HepG2 (cell line): ENCODE measurements at regions not wholly inside any gene's neighbourhood (a gene's known extent, or its start where the extent isn't known, plus 50 kb on each side); places are given as distances from the start of the nearest gene placed in this dataset.
A peak's percentile ranks its signal among the peaks of the same experiment; 100 is the strongest.

ENCODE experiments used
- ATAC-seq: fragments of 200-7000 bp; cut with Tn5 transposase; 3 replicates; pipeline ENCODE4 v1.9.1; 2020; ENCODE audit warnings: mild to moderate bottlenecking, moderate library complexity
- BruUV-seq: library from RNA; stranded (reverse); fragments of 400-500 nt; replicated peaks from 2 replicates; lab custom pipeline; 2021; lab: Mats Ljungman, UMichigan
- CTCF ChIA-PET: fragments of 300-600 bp; formaldehyde crosslinking; extraction: SDS; loops from one replicate; lab custom pipeline; 2021; ENCODE audit warnings: low total read pairs, inconsistent platforms, low intra/inter-chr PET ratio; lab: Yijun Ruan, JAX
- POLR2A ChIA-PET: fragments of 350-600 bp; sonication (Branson Sonifier 250); formaldehyde crosslinking; loops from one replicate; lab custom pipeline; 2020; ENCODE audit warnings: antibody characterized with exemption, inconsistent platforms; lab: Yijun Ruan, JAX
- DNase-seq: peaks from one replicate; pipeline ENCODE4 v3.0.0-alpha.2; 2015; ENCODE audit warnings: low spot score
- FAIRE-seq: peaks from 3 replicates; lab custom pipeline; 2011; peaks lifted over from hg19 to GRCh38; lab: Jason Lieb, UNC
- H2AFZ ChIP-seq: one replicate; pipeline ENCODE4 v1.6.1; 2011; ENCODE audit warnings: low read length, inconsistent platforms
- H3K27ac ChIP-seq: fragments of 300-600 bp; 3 replicates; pipeline ENCODE4 v1.8.0; 2011; ENCODE audit warnings: mixed run types, mild to moderate bottlenecking, mixed read lengths, low read length, inconsistent platforms; ENCODE audit not compliant: insufficient read depth; ENCODE audit errors: extremely low read length
- H3K27me3 ChIP-seq, 2 experiments: fragments of 200-600 bp in 1 of 2; 2 replicates in 1 of 2; 3 replicates in 1 of 2; pipeline versions ENCODE4 v1.6.0 to v1.8.0; 2011; ENCODE audit warnings: low read length in 2 of 2, mild to moderate bottlenecking in 2 of 2, moderate library complexity in 2 of 2, inconsistent platforms in 1 of 2; ENCODE audit not compliant: insufficient read depth in 2 of 2, control insufficient read depth in 1 of 2
- H3K36me3 ChIP-seq, 2 experiments: fragments of 200-600 bp in 1 of 2; replicated peaks in 1 of 2; 2 replicates in 1 of 2; 3 replicates in 1 of 2; pipeline versions ENCODE4 v1.5.1 to v1.8.0; 2011; ENCODE audit warnings: low read length in 2 of 2, inconsistent platforms in 1 of 2; ENCODE audit not compliant: insufficient read depth in 2 of 2, control insufficient read depth in 1 of 2
- H3K4me1 ChIP-seq: 2 replicates; pipeline ENCODE4 v1.5.1; 2012; ENCODE audit warnings: low read length, inconsistent platforms; ENCODE audit not compliant: insufficient read depth
- H3K4me2 ChIP-seq: 2 replicates; pipeline ENCODE4 v1.6.0; 2011; ENCODE audit warnings: low read depth, low read length, inconsistent platforms
- H3K4me3 ChIP-seq, 3 experiments: fragments of 200-600 bp in 1 of 3; sonication (generic), shearing (Covaris generic) in 1 of 3; replicated peaks in 1 of 3; 2 replicates each; pipeline ENCODE4 v1.5.1; 2011 to 2016; ENCODE audit warnings: low read length in 3 of 3, inconsistent platforms in 2 of 3, low read depth in 2 of 3, mild to moderate bottlenecking in 2 of 3, control low read depth in 1 of 3, mixed read lengths in 1 of 3; ENCODE audit not compliant: insufficient read depth in 1 of 3
- H3K79me2 ChIP-seq: one replicate; pipeline ENCODE4 v1.6.1; 2011; ENCODE audit warnings: low read length, inconsistent platforms; ENCODE audit not compliant: insufficient read depth
- H3K9ac ChIP-seq: 2 replicates; pipeline ENCODE4 v1.6.0; 2011; ENCODE audit warnings: mild to moderate bottlenecking, low read depth, low read length, inconsistent platforms; ENCODE audit not compliant: insufficient read depth
- H3K9me3 ChIP-seq: 2 replicates; pipeline ENCODE4 v1.5.1; 2012; ENCODE audit warnings: mild to moderate bottlenecking, low read length
- H4K20me1 ChIP-seq: 2 replicates; pipeline ENCODE4 v1.6.0; 2011; ENCODE audit warnings: inconsistent platforms, mild to moderate bottlenecking, low read length, moderate library complexity; ENCODE audit not compliant: insufficient read depth
- CEBPG ChIP-seq: IDR thresholded peaks from 2 replicates; pipeline ENCODE4 v1.6.1; 2016
- FOSL2 ChIP-seq: sonication (generic); formaldehyde crosslinking; IDR thresholded peaks from 2 replicates; pipeline ENCODE4 v1.4.0; 2020; ENCODE audit warnings: missing genetic modification reagents
- GLMP ChIP-seq: sonication (generic); formaldehyde crosslinking; IDR thresholded peaks from 2 replicates; pipeline ENCODE4 v1.9.0; 2021; ENCODE audit warnings: missing genetic modification reagents, mild to moderate bottlenecking, borderline replicate concordance
- IKZF1 ChIP-seq: fragments of 450-650 bp; IDR thresholded peaks from 2 replicates; pipeline ENCODE4 v1.7.1; 2016
- PLSCR1 ChIP-seq: sonication (generic); formaldehyde crosslinking; IDR thresholded peaks from 2 replicates; pipeline ENCODE4 v1.5.0; 2020; ENCODE audit warnings: missing genetic modification reagents, mild to moderate bottlenecking, borderline replicate concordance
- SOX6 ChIP-seq, 2 experiments: fragments of 450-650 bp in 1 of 2; sonication (generic) in 1 of 2; formaldehyde crosslinking in 1 of 2; IDR thresholded peaks; 2 replicates each; pipeline versions ENCODE4 v1.4.0 to v1.6.1; 2017 to 2020; ENCODE audit warnings: antibody characterized with exemption in 1 of 2, mild to moderate bottlenecking in 1 of 2, missing genetic modification reagents in 1 of 2
- TEAD3 ChIP-seq: optimal IDR thresholded peaks from 2 replicates; pipeline ENCODE3; 2016; ENCODE audit warnings: borderline replicate concordance
- ZNF7 ChIP-seq: IDR thresholded peaks from 2 replicates; pipeline ENCODE4 v1.6.1; 2016; ENCODE audit warnings: missing biosample characterization, missing genetic modification reagents
- WGBS: methylation state at CpG from one replicate; pipeline ENCODE4 v1.1.6; 2017; ENCODE audit warnings: low lambda C conversion rate; 5-methylcytosine and 5-hydroxymethylcytosine counted together
- in situ Hi-C: cut with HindIII; loops from 2 replicates; pipeline ENCODE4 v1.10.0; 2017; ENCODE audit warnings: low pct_unique_long_range_greater_than_20kb; ENCODE audit not compliant: extremely low pct_ligation_motif_present
- intact Hi-C: fragments of 100-400 bp; cut with micrococcal nuclease; formaldehyde crosslinking; loops from one replicate; pipeline ENCODE4 v1.10.0; 2022; ENCODE audit not compliant: unreplicated experiment

- intact Hi-C loops (no loop called here), in situ Hi-C loops (no loop called here)
- WGBS: 75% methylated on average over 6 of the region's 6 CpGs
- Histone ChIP-seq H3K27ac (no peak overlapping the region), H3K4me1 (peaks cover 47% of the 10 kb centered on the region), H3K27me3 (no peaks in the 10 kb centered on the region), H3K79me2 (no peaks in the 10 kb centered on the region), H3K4me2 (no peak overlapping the region), H4K20me1 (no peaks in the 10 kb centered on the region), H2AFZ (no peak overlapping the region), H3K9me3 (no peaks in the 10 kb centered on the region), H3K9ac (no peak overlapping the region), H3K36me3 (no peaks in the 10 kb centered on the region), H3K4me3 (no peak overlapping the region)
- TF ChIP-seq IKZF1: peak; percentile 56; the same call in 1 of the 2 replicates
- no peak for TF ChIP-seq GLMP (CRISPR knock-in tag)
- 0 out of 2 replicates have a peak, but pooled peaks have one; percentile 41 for TF ChIP-seq PLSCR1 (CRISPR knock-in tag)
- peak; percentile 57 for TF ChIP-seq FOSL2 (CRISPR knock-in tag)
- 0 out of 2 replicates have a peak, but pooled peaks have one; percentile 42 for TF ChIP-seq ZNF7 (CRISPR knock-in tag)
- no TSS peak for BruUV-seq
- FAIRE-seq: no peak
- CTCF ChIA-PET: interaction anchor here (1.2 kb wide), 1 partner anchor 121 kb away, joined by 3 read pairs; no protein-coding TSS in a partner anchor
- ATAC-seq: no peak
- DNase-seq: no peak
- POLR2A ChIA-PET: interaction anchor here (0.6 to 2.2 kb wide), 4 partner anchors 8 to 52 kb away, joined by 3 to 6 read pairs (median 4); no protein-coding TSS in a partner anchor
These were observed 155.3 kb upstream of the ZNF217 start for GRCh38 chr20:53748821-53749421.

GRCh38 chr20:53748176-53748575, 154.5 kb upstream of the ZNF217 start:
- no peak overlapping the region for H2AFZ ChIP-seq

More at GRCh38 chr20:53748176-53748575, 154.5 kb upstream of the ZNF217 start:
- H3K27ac ChIP-seq: no peak overlapping the region
- ATAC-seq (peak; percentile 48), DNase-seq (no peak), FAIRE-seq (no peak)
- no peaks in the 10 kb centered on the region for H3K36me3 ChIP-seq
- in situ Hi-C loops: no loop called here
- POLR2A ChIA-PET: interaction anchor here (1.2 to 2.2 kb wide), 3 partner anchors 10 to 52 kb away, joined by 3 to 6 read pairs (median 6); no protein-coding TSS in a partner anchor
- CTCF ChIA-PET: no interaction called here
- H3K79me2 ChIP-seq: no peaks in the 10 kb centered on the region
- intact Hi-C loops: no loop called here
- H3K27me3 ChIP-seq: no peaks in the 10 kb centered on the region
- TF ChIP-seq CEBPG (CRISPR knock-in tag): peak; percentile 42; the same call in 1 of the 2 replicates
- TF ChIP-seq TEAD3: peak; percentile 23
- no peak for TF ChIP-seq SOX6 (IDR thresholded peaks at IDR 0.05)
- no peak for TF ChIP-seq SOX6 (CRISPR knock-in tag; IDR thresholded peaks at IDR 0.05)
- H3K4me2 ChIP-seq: no peak overlapping the region
- no peak overlapping the region for H3K4me3 ChIP-seq
- no TSS peak for BruUV-seq
- H3K9me3 ChIP-seq: no peaks in the 10 kb centered on the region
- peaks cover 40% of the 10 kb centered on the region for H3K4me1 ChIP-seq
- H3K9ac ChIP-seq: no peak overlapping the region
- 66% methylated on average over 2 of the region's 2 CpGs for WGBS
- H4K20me1 ChIP-seq: no peaks in the 10 kb centered on the region
